HG03103 (cell line): ENCODE measurements at regions not wholly inside any gene's neighbourhood (a gene's known extent, or its start where the extent isn't known, plus 50 kb on each side); places are given as distances from the start of the nearest gene placed in this dataset.
A peak's percentile ranks its signal among the peaks of the same experiment; 100 is the strongest.

Experiments
- ATAC-seq: cut with Tn5 transposase; IDR thresholded peaks from one replicate; pipeline ENCODE4 v1.9.1; 2021; ENCODE audit warnings: low read depth; ENCODE audit not compliant: unreplicated experiment

- no peak for ATAC-seq
Measured at GRCh38 chr13:99122171-99122570, 78.5 kb upstream of the UBAC2 start.

DNA sequence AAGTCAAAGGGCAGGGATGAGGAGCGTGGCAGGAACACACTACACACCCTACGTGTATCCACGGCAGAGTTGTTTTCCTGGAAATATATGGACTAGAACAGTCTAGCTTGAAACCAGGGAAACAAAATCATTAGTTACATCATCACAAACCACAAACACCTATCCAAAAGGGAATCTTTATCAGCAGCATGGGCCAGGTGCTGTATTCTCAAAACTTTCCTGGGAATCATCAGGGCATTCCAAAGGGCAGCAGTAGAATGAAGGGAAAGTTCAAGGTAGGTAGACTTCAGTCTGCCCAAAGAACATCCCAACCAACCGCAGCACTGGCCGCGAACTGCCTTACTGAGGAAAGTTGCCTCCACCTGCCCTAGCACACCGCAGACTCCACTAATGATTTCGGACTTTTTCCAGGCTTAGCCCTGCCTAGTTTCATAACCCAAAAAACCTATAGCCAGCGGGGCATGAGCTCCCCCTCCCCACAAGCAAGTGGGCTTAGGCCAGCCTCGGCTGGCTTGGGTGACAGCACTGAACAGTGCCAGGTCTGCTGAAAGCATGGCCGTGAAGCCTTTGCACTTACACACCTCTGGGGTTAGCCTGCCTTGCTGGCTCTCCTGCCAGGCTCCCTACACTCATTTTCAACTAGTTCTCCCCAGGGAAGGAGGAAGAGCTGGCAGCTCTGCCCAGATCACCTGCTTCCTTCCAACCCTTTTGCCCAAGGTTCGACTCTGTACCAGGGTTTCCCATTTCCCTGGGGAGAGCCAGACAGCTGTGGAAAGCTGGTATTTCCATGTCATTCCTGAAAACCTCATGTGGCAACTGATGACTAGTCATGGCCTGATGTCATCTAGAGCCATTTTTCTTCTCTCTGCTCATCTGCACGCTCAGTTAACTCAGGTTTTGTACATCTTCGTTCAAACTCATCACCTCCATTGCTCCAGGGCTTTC is 77.3 kb upstream of the UBAC2 start:
- no peak for ATAC-seq

GRCh38 chr13:99124046-99124400 is 76.6 kb upstream of the UBAC2 start:
- ATAC-seq = no peak

- ATAC-seq = peak; percentile 84
Measured at GRCh38 chr13:99124794-99125316, 75.8 kb upstream of the UBAC2 start.

GRCh38 chr13:99125326-99125915 is 75.2 kb upstream of the UBAC2 start:
- no peak for ATAC-seq

DNA sequence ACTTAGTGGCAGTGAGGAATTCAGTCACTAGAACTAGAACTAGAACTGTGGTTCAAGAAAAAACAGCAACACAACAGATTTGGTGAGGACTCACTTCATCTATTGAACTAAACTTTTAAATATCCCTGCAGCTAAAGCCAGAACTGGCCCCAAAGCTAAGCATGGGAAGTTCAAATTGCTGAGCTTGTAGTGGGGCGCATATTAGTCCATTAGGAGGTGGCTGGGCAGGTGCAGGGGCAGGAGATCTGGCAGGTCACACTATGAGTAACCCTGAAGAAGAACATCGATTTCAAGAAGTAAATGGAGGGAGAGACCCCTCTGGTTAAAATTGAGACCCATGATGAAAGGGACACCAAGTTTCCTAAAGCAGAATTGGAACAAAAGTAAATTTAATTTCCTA is 73.8 kb upstream of the UBAC2 start:
- no peak for ATAC-seq

DNA sequence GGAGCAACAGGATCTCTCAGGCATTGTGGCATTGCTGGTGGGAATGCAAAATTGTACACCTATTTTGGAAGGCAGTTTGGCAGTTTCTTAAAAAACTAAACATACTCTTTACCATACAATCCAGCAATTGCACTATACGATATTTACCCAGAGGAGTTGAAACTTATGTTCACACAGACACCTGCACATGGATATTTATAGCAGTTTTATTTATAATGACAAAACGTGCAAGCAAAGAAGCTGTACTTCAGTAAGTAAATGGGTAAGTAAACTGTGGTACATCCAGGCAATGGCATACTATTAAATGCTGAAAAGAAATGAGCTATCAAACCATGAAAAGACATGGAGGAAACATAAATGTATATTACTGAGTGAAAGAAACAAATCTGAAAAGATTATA is 71.6 kb upstream of the UBAC2 start:
- ATAC-seq = no peak

- ATAC-seq = no peak
Measured at GRCh38 chr13:99129951-99130350, 70.7 kb upstream of the UBAC2 start.

DNA sequence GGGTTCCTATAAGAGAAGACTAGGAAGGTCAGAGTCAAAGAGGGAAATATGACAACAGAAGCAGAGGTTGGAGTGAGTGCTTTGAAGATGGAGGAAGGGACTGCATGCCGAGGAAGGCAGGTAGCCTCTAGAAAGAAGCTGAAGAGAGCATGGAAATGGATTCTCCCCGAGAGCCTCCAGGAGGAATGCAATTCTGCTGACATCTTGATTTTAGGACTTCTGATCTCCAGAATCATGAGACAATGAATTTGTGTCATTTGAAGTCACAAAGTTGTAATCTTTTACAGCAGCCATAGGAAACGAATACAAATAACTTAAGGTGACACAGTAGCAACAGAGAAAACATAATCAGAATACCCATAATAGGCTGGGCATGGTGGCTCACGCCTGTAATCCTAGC is 69.2 kb upstream of the UBAC2 start:
- no peak for ATAC-seq

DNA sequence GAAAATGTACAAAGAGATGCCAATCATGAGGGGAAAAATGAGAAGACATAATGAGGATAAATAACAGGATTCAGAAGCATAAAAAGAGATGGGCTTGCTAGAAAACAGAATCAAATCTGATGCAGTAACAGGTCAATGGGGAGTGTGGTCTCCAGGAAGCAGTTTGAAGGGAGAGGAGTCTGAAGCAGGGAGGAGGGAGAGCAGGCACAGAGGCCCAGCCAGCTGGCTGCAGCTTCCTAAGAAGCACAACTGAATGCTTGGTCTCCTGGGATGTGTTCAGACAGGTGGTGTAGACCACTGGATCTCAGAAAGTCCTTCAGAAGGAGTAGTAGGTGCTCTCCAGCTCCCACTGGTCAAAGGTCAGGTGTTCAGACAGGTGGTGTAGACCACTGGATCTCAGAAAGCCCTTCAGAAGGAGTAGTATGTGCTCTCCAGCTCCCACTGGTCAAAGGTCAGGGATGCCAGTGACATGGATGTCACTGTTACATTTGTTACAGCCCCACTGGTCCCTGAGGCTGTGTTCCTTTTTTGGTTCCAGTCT is 68.3 kb upstream of the UBAC2 start:
- no peak for ATAC-seq

- ATAC-seq = no peak
Measured at GRCh38 chr13:99133230-99133629, 67.4 kb upstream of the UBAC2 start.

DNA sequence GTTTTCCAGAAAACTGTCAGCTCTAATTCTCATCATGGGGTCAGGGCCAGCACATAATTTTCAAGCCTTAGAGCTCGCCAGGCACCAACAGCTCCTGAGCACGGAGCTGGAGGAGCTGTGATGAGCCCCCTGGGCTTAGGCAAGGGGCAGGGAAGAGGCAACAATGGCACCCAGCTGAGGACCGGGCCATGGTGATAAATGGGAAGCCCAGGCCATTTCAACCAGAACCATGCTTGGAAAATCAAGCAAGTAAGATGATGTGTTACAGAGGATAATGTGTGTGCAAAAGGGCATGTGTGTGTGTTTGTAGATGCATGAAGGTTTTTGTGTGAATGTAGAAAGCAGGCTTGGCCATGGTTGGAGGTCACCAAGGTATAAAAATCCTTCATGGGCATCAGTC is 66.8 kb upstream of the UBAC2 start:
- no peak for ATAC-seq

DNA sequence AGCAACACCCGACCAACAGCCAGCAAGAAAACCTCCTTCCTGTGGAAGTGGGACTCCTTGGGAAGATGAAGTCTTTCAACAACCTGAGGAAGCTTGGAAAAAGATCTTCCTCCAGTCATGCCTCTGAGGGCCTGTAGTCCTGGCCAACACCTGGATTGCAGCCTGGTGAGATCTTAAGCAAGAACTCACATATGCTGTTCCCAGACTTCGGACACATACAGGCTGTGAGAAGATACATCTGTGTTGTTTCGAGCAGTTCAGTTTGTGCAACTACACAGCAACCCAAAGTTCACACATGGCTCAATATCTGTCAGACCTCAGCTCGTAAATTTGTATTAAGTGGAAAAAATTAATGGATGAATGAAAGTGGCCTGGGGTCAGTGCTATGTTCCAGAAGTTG is 65.1 kb upstream of the UBAC2 start:
- no peak for ATAC-seq

GRCh38 chr13:99136427-99136954 is 64.2 kb upstream of the UBAC2 start:
- no peak for ATAC-seq

DNA sequence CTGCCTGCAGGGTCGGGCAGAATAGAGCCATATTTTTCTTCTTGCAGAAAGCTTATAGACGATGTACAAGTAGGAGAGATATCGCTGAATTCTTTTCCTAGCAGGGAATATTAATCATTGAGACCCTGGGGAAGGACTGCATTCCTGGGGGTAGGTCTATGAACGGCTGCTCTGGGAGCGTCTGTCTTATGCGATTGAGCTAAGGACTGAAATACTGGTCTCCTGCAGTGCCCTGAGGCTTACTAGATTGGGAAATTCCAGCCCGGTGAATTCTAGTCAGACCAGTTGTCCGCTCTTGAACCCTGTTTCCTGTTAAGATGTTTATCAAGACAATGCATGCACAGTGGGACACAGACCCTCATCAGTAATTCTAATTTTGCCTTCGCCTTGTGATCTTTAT is 59.8 kb upstream of the UBAC2 start:
- ATAC-seq = no peak

GRCh38 chr13:99143904-99144303 is 56.8 kb upstream of the UBAC2 start:
- no peak for ATAC-seq

DNA sequence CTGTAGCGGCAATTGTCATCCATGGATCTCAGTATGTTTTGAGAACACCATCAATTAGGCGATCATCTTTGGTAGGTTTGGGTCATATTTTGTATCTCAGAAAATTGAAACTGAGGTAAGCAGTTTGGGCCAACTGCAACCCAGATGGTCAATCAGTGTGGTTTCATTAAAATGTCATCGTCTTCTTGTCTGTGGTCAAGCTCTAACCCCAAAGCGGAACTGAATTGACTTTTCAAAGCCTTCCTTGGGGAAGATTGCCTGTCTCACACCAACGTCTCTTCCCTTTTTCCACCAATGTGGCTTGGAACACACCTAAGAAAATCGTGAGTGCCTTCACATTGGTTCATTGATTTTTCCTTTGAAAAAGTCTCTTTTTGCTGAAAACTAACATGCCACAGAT is 56.3 kb upstream of the UBAC2 start:
- ATAC-seq = peak; percentile 68

GRCh38 chr13:99145461-99145860 is 55.2 kb upstream of the UBAC2 start:
- no peak for ATAC-seq

- ATAC-seq = no peak
Measured at GRCh38 chr13:99150575-99151361, 49.9 kb upstream of the UBAC2 start.
